DMS79 (cell line): ENCODE measurements at regions not wholly inside any gene's neighbourhood (a gene's known extent, or its start where the extent isn't known, plus 50 kb on each side); places are given as distances from the start of the nearest gene placed in this dataset.
"Not testable (repeated sequence)": the region's sequence is repeated elsewhere in the genome, so short reads cannot be mapped to it uniquely, and the experiment has no call there.

Experiments
- DNase-seq: peaks from one replicate; lab custom pipeline; 2025; lab: John Stamatoyannopoulos, UW

GRCh38 chr22:23379540-23380229, 199.4 kb downstream of the BCR start:
- not testable (repeated sequence) for DNase-seq

- DNase-seq, result no peak
These were observed 197.5 kb downstream of the BCR start for GRCh38 chr22:23377767-23378166.

- DNase-seq, result no peak
These were observed 195.9 kb downstream of the BCR start for GRCh38 chr22:23376256-23376655.

GRCh38 chr22:23375031-23375827, 194.9 kb downstream of the BCR start:
- DNase-seq, result no peak

GRCh38 chr22:23373601-23374000, 193.3 kb downstream of the BCR start:
- DNase-seq, result no peak

- no peak for DNase-seq
These were observed 189.9 kb downstream of the BCR start for GRCh38 chr22:23370251-23370650.

GRCh38 chr22:23369054-23369685, 188.9 kb downstream of the BCR start:
- no peak for DNase-seq
